ENCODE measurements at regions not wholly inside any gene's neighbourhood (a gene's known extent, or its start where the extent isn't known, plus 50 kb on each side); places are given as distances from the start of the nearest gene placed in this dataset.

GRCh38 chr10:55078121-55078520 is 277.1 kb upstream of the PCDH15 start:
- DNase-seq = no peak

GRCh38 chr10:55065185-55065584 is 264.2 kb upstream of the PCDH15 start:
- DNase-seq = no peak

- DNase-seq = no peak
Measured at GRCh38 chr10:55063811-55064210, 262.8 kb upstream of the PCDH15 start.

- DNase-seq = no peak
Measured at GRCh38 chr10:55062349-55062748, 261.3 kb upstream of the PCDH15 start.

- no peak for DNase-seq
Measured at GRCh38 chr10:55058800-55059199, 257.8 kb upstream of the PCDH15 start.

GRCh38 chr10:55051515-55051914 is 250.5 kb upstream of the PCDH15 start:
- DNase-seq = no peak

GRCh38 chr10:55048830-55049498 is 247.9 kb upstream of the PCDH15 start:
- no peak for DNase-seq

- DNase-seq = no peak
Measured at GRCh38 chr10:55043540-55043939, 242.5 kb upstream of the PCDH15 start.

- no peak for DNase-seq
Measured at GRCh38 chr10:55033061-55033460, 232.0 kb upstream of the PCDH15 start.

GRCh38 chr10:55024713-55025112 is 223.7 kb upstream of the PCDH15 start:
- DNase-seq = no peak

- DNase-seq = no peak
Measured at GRCh38 chr10:55019439-55019838, 218.4 kb upstream of the PCDH15 start.

GRCh38 chr10:55013318-55013717 is 212.3 kb upstream of the PCDH15 start:
- DNase-seq = no peak

- no peak for DNase-seq
Measured at GRCh38 chr10:55002420-55002819, 201.4 kb upstream of the PCDH15 start.

- no peak for DNase-seq
Measured at GRCh38 chr10:55001422-55001821, 200.4 kb upstream of the PCDH15 start.

GRCh38 chr10:54993148-54993547 is 192.1 kb upstream of the PCDH15 start:
- DNase-seq = no peak

- no peak for DNase-seq
Measured at GRCh38 chr10:54985732-54986131, 184.7 kb upstream of the PCDH15 start.

GRCh38 chr10:54983255-54983654 is 182.2 kb upstream of the PCDH15 start:
- no peak for DNase-seq

GRCh38 chr10:54962134-54962900 is 161.3 kb upstream of the PCDH15 start:
- DNase-seq = no peak

GRCh38 chr10:54961040-54961439 is 160.0 kb upstream of the PCDH15 start:
- no peak for DNase-seq

- DNase-seq = no peak
Measured at GRCh38 chr10:54958844-54959243, 157.8 kb upstream of the PCDH15 start.

GRCh38 chr10:54947605-54948004 is 146.6 kb upstream of the PCDH15 start:
- no peak for DNase-seq

GRCh38 chr10:54940418-54940817 is 139.4 kb upstream of the PCDH15 start:
- no peak for DNase-seq

- DNase-seq = no peak
Measured at GRCh38 chr10:54914049-54914448, 113.0 kb upstream of the PCDH15 start.

- no peak for DNase-seq
Measured at GRCh38 chr10:54909165-54909564, 108.1 kb upstream of the PCDH15 start.

- no peak for DNase-seq
Measured at GRCh38 chr10:54908019-54908418, 107.0 kb upstream of the PCDH15 start.

Data from CD4-positive, alpha-beta T cell treated with Interferon alpha-2 for 1 hour (primary cell).